ENCODE measurements at regions not wholly inside any gene's neighbourhood (a gene's known extent, or its start where the extent isn't known, plus 50 kb on each side); places are given as distances from the start of the nearest gene placed in this dataset.

GRCh38 chr5:163692091-163692490, 186.7 kb downstream of the MAT2B start:
- TF ChIP-seq CTCF (IDR thresholded peaks at IDR 0.05 in 4 of 5, conservative IDR thresholded peaks at IDR 0.05 in 1 of 5) (no peak), POLR2A (IDR thresholded peaks at IDR 0.05) (no peak)

Measured in gastrocnemius medialis (tissue), 4 donors.